Osteoblast (primary cell): ENCODE measurements at regions not wholly inside any gene's neighbourhood (a gene's known extent, or its start where the extent isn't known, plus 50 kb on each side); places are given as distances from the start of the nearest gene placed in this dataset.

Experiments used
- DNase-seq: peaks from one replicate; pipeline ENCODE4 v3.0.0; 2011; ENCODE audit warnings: low spot score, mixed read lengths; ENCODE audit not compliant: insufficient read length; ENCODE audit errors: missing footprints
- H2AFZ ChIP-seq: 2 replicates; pipeline ENCODE4 v1.6.0; 2011; ENCODE audit warnings: mild to moderate bottlenecking, low read length
- H3K27ac ChIP-seq: 2 replicates; pipeline ENCODE4 v1.5.1; 2011; ENCODE audit warnings: mild to moderate bottlenecking, low read depth, low read length, moderate library complexity
- H3K27me3 ChIP-seq: 2 replicates; pipeline ENCODE4 v1.6.0; 2012; ENCODE audit warnings: mild to moderate bottlenecking, control low read depth, inconsistent platforms, low read length, moderate library complexity; ENCODE audit not compliant: insufficient read depth
- H3K36me3 ChIP-seq: 2 replicates; pipeline ENCODE4 v1.5.1; 2011; ENCODE audit warnings: mild to moderate bottlenecking, low read length, control low read depth, moderate library complexity; ENCODE audit not compliant: insufficient read depth
- H3K4me1 ChIP-seq: 2 replicates; pipeline ENCODE4 v1.5.1; 2011; ENCODE audit warnings: mild to moderate bottlenecking, low read length, control low read depth, moderate library complexity; ENCODE audit not compliant: insufficient read depth
- H3K4me2 ChIP-seq: 2 replicates; pipeline ENCODE4 v1.6.0; 2011; ENCODE audit warnings: mild to moderate bottlenecking, low read length; ENCODE audit not compliant: insufficient read depth
- H3K4me3 ChIP-seq: fragments of 200-600 bp; sonication (generic); 3 replicates; pipeline ENCODE4 v1.5.1; 2012; ENCODE audit warnings: mild to moderate bottlenecking, low read length, inconsistent platforms; ENCODE audit not compliant: insufficient read depth
- H3K79me2 ChIP-seq: 2 replicates; pipeline ENCODE4 v1.6.0; 2012; ENCODE audit warnings: mild to moderate bottlenecking, low read length, control low read depth, inconsistent platforms; ENCODE audit not compliant: insufficient read depth
- H3K9me3 ChIP-seq: 2 replicates; pipeline ENCODE4 v1.5.1; 2011; ENCODE audit warnings: low read depth, low read length, control low read depth
- H4K20me1 ChIP-seq: 2 replicates; pipeline ENCODE4 v1.6.0; 2012; ENCODE audit warnings: mild to moderate bottlenecking, low read length, control low read depth; ENCODE audit not compliant: insufficient read depth
- TF ChIP-seq, protein P1 (sequence below): IDR thresholded peaks from 2 replicates; pipeline ENCODE4 v1.5.1; 2011; ENCODE audit warnings: mild to moderate bottlenecking, low read depth, low read length, moderate library complexity; ENCODE audit errors: extremely low read depth

DNA sequence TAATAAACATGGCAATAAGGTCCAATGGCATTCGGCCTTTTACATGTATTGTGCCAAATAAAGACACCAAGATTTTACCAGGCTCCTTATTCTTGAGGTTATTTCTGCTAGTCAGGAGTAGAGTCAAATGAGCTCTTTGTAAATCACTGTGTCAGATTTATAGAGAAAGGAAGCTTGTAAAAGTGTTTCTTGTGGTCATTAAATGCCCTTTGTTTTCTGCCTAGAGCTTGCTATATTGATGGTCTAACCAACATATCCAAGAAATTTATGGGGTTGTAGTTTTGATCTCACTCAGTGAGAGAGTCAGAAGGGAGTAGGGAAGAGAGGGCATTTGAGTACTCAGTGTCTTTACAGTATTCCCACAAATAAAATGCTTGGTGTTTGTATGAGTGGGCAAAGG is 86.2 kb upstream of the FRMPD4 start:
- no peaks in the 10 kb centered on the region for H3K9me3 ChIP-seq
- H3K27me3 ChIP-seq, result no peaks in the 10 kb centered on the region
- no peaks in the 10 kb centered on the region for H3K36me3 ChIP-seq
- no peak for DNase-seq
- no peak overlapping the region for H3K4me3 ChIP-seq
- no peaks in the 10 kb centered on the region for H3K4me1 ChIP-seq
- no peaks in the 10 kb centered on the region for H4K20me1 ChIP-seq
- no peak overlapping the region for H3K4me2 ChIP-seq
- H3K27ac ChIP-seq, result no peak overlapping the region
- no peak overlapping the region for H2AFZ ChIP-seq
- TF ChIP-seq, protein P1, sequence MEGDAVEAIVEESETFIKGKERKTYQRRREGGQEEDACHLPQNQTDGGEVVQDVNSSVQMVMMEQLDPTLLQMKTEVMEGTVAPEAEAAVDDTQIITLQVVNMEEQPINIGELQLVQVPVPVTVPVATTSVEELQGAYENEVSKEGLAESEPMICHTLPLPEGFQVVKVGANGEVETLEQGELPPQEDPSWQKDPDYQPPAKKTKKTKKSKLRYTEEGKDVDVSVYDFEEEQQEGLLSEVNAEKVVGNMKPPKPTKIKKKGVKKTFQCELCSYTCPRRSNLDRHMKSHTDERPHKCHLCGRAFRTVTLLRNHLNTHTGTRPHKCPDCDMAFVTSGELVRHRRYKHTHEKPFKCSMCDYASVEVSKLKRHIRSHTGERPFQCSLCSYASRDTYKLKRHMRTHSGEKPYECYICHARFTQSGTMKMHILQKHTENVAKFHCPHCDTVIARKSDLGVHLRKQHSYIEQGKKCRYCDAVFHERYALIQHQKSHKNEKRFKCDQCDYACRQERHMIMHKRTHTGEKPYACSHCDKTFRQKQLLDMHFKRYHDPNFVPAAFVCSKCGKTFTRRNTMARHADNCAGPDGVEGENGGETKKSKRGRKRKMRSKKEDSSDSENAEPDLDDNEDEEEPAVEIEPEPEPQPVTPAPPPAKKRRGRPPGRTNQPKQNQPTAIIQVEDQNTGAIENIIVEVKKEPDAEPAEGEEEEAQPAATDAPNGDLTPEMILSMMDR, result no peak
- no peaks in the 10 kb centered on the region for H3K79me2 ChIP-seq

DNA sequence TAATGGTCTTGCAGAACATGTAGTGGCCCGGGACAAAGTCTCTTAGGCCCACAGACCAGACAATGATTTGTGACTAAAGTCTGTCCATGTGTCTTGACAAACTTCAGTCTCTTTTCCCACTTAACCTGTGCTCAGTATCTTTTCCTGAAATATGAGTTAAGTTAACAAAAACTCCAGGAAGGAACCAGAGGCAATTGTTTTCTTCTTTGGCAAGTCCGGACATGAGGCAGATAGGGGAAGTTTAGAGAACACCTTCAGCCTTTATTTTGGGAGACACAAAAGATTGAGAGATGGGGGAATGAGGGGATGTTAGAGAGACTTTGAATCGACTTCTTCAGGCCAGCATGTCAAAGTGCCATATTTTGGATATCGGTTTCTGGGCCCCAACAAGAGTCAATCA is 80.2 kb upstream of the FRMPD4 start:
- no peaks in the 10 kb centered on the region for H3K27me3 ChIP-seq
- H3K4me3 ChIP-seq, result no peak overlapping the region
- no peaks in the 10 kb centered on the region for H3K9me3 ChIP-seq
- H4K20me1 ChIP-seq, result no peaks in the 10 kb centered on the region
- no peaks in the 10 kb centered on the region for H3K36me3 ChIP-seq
- no peaks in the 10 kb centered on the region for H3K79me2 ChIP-seq
- H3K4me2 ChIP-seq, result no peak overlapping the region
- no peaks in the 10 kb centered on the region for H3K4me1 ChIP-seq
- H2AFZ ChIP-seq, result no peak overlapping the region
- H3K27ac ChIP-seq, result no peak overlapping the region
- TF ChIP-seq, protein P1, result no peak
- no peak for DNase-seq

DNA sequence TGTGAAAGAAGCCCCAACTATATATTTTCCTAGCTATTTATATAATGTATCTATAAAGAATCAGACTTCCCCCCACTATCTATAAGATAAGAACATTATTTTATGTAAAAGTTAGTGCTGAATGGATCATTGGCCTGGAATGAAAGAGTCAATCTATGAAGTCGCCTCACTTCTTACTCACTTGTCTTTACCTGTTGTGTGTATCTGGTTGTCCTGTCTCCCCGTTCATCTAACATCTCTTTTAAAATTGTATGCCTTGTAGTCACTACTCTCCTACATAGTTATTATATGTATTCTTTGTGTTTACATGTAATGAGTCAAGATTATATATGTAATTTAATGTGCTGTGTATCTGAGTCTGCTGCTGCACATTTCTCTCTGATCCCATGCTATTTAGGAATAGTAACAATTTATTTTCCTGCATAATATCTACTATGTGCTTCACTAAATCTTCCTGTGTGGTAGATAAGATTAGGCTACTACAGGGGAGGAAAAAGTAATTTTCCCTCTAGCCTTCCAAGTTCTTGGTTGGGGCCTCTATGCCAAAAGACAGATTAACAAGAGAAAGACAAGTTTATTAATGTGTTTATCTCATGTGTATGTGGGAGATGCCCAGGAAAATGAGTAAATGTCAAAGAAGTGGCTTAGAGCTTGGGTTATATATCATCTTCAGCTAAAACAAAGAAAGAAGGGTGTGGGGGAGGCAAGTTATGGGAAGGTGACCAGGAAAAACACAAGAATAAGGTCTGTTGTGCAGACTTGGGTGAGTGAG is 77.6 kb upstream of the FRMPD4 start:
- Histone ChIP-seq H3K27ac (no peak overlapping the region), H3K27me3 (no peaks in the 10 kb centered on the region), H4K20me1 (no peaks in the 10 kb centered on the region), H2AFZ (no peak overlapping the region), H3K79me2 (no peaks in the 10 kb centered on the region), H3K4me2 (no peak overlapping the region), H3K4me3 (no peak overlapping the region), H3K4me1 (no peaks in the 10 kb centered on the region), H3K9me3 (no peaks in the 10 kb centered on the region), H3K36me3 (no peaks in the 10 kb centered on the region)
- DNase-seq, result no peak
- TF ChIP-seq, protein P1, result no peak

DNA sequence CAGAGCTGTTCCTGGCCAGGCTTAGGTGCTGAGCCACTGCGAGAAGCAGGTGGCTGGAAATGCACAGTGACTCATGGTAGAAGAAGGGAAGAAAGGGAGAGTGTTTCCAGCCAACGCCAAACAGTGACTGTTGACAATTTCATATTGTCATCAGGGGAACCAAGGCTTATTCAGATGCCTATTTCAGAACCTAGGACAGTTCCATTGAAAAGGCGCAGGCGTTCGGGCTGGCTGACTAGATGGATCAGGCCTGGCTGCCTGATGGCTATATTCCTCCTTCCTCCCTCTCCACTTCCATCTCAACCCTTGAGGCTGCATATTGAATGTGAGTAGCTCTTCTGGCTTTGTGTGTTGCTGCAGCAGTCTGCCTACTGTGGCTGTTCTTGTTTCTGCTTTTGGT is 73.0 kb upstream of the FRMPD4 start:
- no peak for DNase-seq
- no peaks in the 10 kb centered on the region for H3K27me3 ChIP-seq
- no peaks in the 10 kb centered on the region for H4K20me1 ChIP-seq
- no peaks in the 10 kb centered on the region for H3K79me2 ChIP-seq
- H3K36me3 ChIP-seq, result no peaks in the 10 kb centered on the region
- no peaks in the 10 kb centered on the region for H3K9me3 ChIP-seq
- no peak overlapping the region for H2AFZ ChIP-seq
- TF ChIP-seq, protein P1, result no peak
- no peak overlapping the region for H3K4me2 ChIP-seq
- H3K4me3 ChIP-seq, result no peak overlapping the region
- H3K4me1 ChIP-seq, result no peaks in the 10 kb centered on the region
- H3K27ac ChIP-seq, result no peak overlapping the region
